Skeletal muscle tissue (tissue), 3 donors: ENCODE measurements at regions not wholly inside any gene's neighbourhood (a gene's known extent, or its start where the extent isn't known, plus 50 kb on each side); places are given as distances from the start of the nearest gene placed in this dataset.
A peak's percentile ranks its signal among the peaks of the same experiment; 100 is the strongest.

Experiments
- H3K27ac ChIP-seq: one replicate; pipeline ENCODE4 v1.7.0; 2013; ENCODE audit warnings: mild to moderate bottlenecking, low read depth, low read length, inconsistent platforms
- H3K27me3 ChIP-seq, 3 donors: one replicate each; pipeline ENCODE4 v1.7.0; 2013; ENCODE audit warnings: low read length in 3 of 3; ENCODE audit not compliant: control insufficient read depth in 3 of 3, insufficient read depth in 3 of 3
- H3K36me3 ChIP-seq, 3 donors: one replicate each; pipeline ENCODE4 v1.7.0; 2013; ENCODE audit warnings: low read length in 3 of 3; ENCODE audit not compliant: control insufficient read depth in 3 of 3, insufficient read depth in 3 of 3
- H3K4me1 ChIP-seq, 3 donors: one replicate each; pipeline ENCODE4 v1.7.0; 2013; ENCODE audit warnings: low read length in 3 of 3, mild to moderate bottlenecking in 3 of 3; ENCODE audit not compliant: control insufficient read depth in 3 of 3, insufficient read depth in 3 of 3
- H3K4me3 ChIP-seq, 3 donors: one replicate each; pipeline ENCODE4 v1.7.0; 2013; ENCODE audit warnings: low read length in 3 of 3
- H3K9ac ChIP-seq, 3 donors: one replicate each; pipeline ENCODE4 v1.7.0; 2013; ENCODE audit warnings: low read length in 3 of 3, mild to moderate bottlenecking in 3 of 3, moderate library complexity in 2 of 3, low read depth in 1 of 3
- H3K9me3 ChIP-seq, 3 donors: one replicate each; pipeline ENCODE4 v1.7.0; 2013; ENCODE audit warnings: low read length in 3 of 3; ENCODE audit not compliant: control insufficient read depth in 3 of 3
- donor health status: Osteomylitis.

DNA sequence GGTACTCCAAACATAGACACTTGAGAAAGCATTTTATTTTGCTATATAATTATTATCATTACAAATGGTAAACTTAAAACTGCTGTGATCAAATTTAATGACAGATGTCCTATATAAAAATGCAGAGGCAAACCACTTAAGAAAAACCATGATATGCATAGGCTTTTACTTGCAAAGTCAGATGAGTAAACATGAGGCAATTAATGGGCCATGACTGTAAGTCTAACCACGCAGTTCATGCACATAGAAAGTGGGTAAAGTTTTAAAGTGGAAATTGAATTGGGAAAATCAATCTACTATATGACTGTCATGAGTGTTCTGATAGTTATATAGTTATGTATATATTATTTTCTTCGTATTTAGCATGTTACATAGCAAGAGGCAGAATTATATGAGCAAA is 219.2 kb downstream of the PTPRC start:
- Histone ChIP-seq H3K9me3 (no peaks in the 10 kb centered on the region), H3K27ac (no peak overlapping the region), H3K4me1 (no peaks in the 10 kb centered on the region), H3K9ac (no peak overlapping the region), H3K36me3 (no peaks in the 10 kb centered on the region), H3K4me3 (no peak overlapping the region), H3K27me3 (no peaks in the 10 kb centered on the region)

GRCh38 chr1:198860371-198860770 is 221.5 kb downstream of the PTPRC start:
- Histone ChIP-seq H3K27me3 (no peaks in the 10 kb centered on the region), H3K9ac (no peak overlapping the region), H3K27ac (no peak overlapping the region), H3K9me3 (no peaks in the 10 kb centered on the region), H3K4me1 (peaks cover 0 to 1% (median 0%) of the 10 kb centered on the region in 3 donors), H3K4me3 (no peak overlapping the region), H3K36me3 (no peaks in the 10 kb centered on the region)

- no peaks in the 10 kb centered on the region for H3K9me3 ChIP-seq
- H3K4me3 ChIP-seq: no peak overlapping the region
- no peak overlapping the region for H3K9ac ChIP-seq
- H3K36me3 ChIP-seq: no peaks in the 10 kb centered on the region
- H3K27me3 ChIP-seq: no peaks in the 10 kb centered on the region
- no peak overlapping the region for H3K27ac ChIP-seq
- peaks cover 0 to 3% (median 0%) of the 10 kb centered on the region in 3 donors for H3K4me1 ChIP-seq
These were observed 222.8 kb downstream of the PTPRC start for GRCh38 chr1:198861636-198862035.

DNA sequence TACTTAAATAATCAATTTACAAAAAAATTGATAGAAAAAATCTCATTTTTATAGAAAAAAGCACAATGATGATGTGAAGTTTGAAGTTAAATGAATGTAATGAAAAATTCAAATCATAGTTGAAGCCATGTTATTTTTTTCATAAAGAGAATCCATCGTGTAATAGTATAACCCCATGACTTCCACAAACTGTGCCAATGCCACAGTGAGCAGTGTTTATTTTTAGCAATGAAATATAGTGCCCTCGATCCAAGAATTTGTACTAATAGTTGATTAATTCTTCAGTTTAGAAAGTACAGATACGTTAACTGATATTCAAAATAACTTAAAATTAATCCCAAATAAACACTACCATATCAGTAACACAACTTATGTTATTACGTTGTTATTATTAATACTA is 225.9 kb downstream of the PTPRC start:
- Histone ChIP-seq H3K27ac (no peak overlapping the region), H3K9me3 (no peaks in the 10 kb centered on the region), H3K36me3 (no peaks in the 10 kb centered on the region), H3K27me3 (no peaks in the 10 kb centered on the region), H3K9ac (no peak overlapping the region), H3K4me1 (peaks cover 0 to 3% (median 0%) of the 10 kb centered on the region in 3 donors), H3K4me3 (no peak overlapping the region)

- H3K27me3 ChIP-seq: no peaks in the 10 kb centered on the region
- no peaks in the 10 kb centered on the region for H3K36me3 ChIP-seq
- no peaks in the 10 kb centered on the region for H3K9me3 ChIP-seq
- H3K4me3 ChIP-seq: no peak overlapping the region
- H3K27ac ChIP-seq: peak overlapping the region; percentile 2
- no peak overlapping the region for H3K9ac ChIP-seq
- peaks cover 0 to 3% (median 0%) of the 10 kb centered on the region in 3 donors for H3K4me1 ChIP-seq
These were observed 226.5 kb downstream of the PTPRC start for GRCh38 chr1:198865319-198865718.

DNA sequence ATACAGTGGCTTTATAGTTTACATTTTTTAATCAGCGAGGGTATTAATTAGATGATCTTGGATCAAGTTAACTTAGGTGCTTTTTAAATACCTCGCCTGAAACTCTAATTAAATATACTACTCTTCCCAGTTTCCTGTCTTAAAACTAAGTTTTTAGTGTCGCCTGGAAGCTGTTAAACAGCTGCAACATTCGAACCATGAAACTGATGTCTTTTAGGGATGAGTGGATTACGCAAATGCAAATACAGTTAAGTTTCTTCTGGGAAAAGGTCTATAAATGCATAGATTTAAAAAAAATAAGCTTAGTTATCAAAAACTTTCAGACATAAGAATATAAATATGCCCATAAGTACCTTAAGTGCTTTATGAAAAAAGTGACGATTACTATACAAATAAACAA is 228.3 kb downstream of the PTPRC start:
- Histone ChIP-seq H3K27ac (no peak overlapping the region), H3K4me3 (no peak overlapping the region), H3K36me3 (no peaks in the 10 kb centered on the region), H3K27me3 (no peaks in the 10 kb centered on the region), H3K4me1 (peaks cover 0 to 3% (median 0%) of the 10 kb centered on the region in 3 donors), H3K9ac (no peak overlapping the region), H3K9me3 (no peaks in the 10 kb centered on the region)

- no peak overlapping the region for H3K4me3 ChIP-seq
- no peak overlapping the region for H3K27ac ChIP-seq
- no peaks in the 10 kb centered on the region for H3K27me3 ChIP-seq
- no peak overlapping the region for H3K9ac ChIP-seq
- no peaks in the 10 kb centered on the region for H3K4me1 ChIP-seq
- no peaks in the 10 kb centered on the region for H3K36me3 ChIP-seq
- H3K9me3 ChIP-seq: no peaks in the 10 kb centered on the region
These were observed 234.9 kb downstream of the PTPRC start for GRCh38 chr1:198873696-198874230.

- H3K9ac ChIP-seq: peak overlapping the region in 1 of 3 donors; percentile 12
- H3K4me1 ChIP-seq: no peaks in the 10 kb centered on the region
- no peaks in the 10 kb centered on the region for H3K9me3 ChIP-seq
- no peak overlapping the region for H3K27ac ChIP-seq
- H3K36me3 ChIP-seq: no peaks in the 10 kb centered on the region
- no peaks in the 10 kb centered on the region for H3K27me3 ChIP-seq
- peak overlapping the region in 2 of 3 donors; percentile 1 for H3K4me3 ChIP-seq
These were observed 237.6 kb downstream of the PTPRC start for GRCh38 chr1:198876371-198876871.

GRCh38 chr1:198878566-198878965 is 239.7 kb downstream of the PTPRC start:
- H3K4me3 ChIP-seq: no peak overlapping the region
- H3K27me3 ChIP-seq: no peaks in the 10 kb centered on the region
- no peak overlapping the region for H3K27ac ChIP-seq
- H3K9me3 ChIP-seq: no peaks in the 10 kb centered on the region
- H3K9ac ChIP-seq: no peak overlapping the region
- no peaks in the 10 kb centered on the region for H3K36me3 ChIP-seq
- H3K4me1 ChIP-seq: no peaks in the 10 kb centered on the region

GRCh38 chr1:198879711-198880306 is 241.0 kb downstream of the PTPRC start:
- Histone ChIP-seq H3K27me3 (no peaks in the 10 kb centered on the region), H3K4me1 (no peaks in the 10 kb centered on the region), H3K36me3 (no peaks in the 10 kb centered on the region), H3K4me3 (no peak overlapping the region), H3K27ac (no peak overlapping the region), H3K9me3 (no peaks in the 10 kb centered on the region), H3K9ac (no peak overlapping the region)
